ENCODE measurements at regions not wholly inside any gene's neighbourhood (a gene's known extent, or its start where the extent isn't known, plus 50 kb on each side); places are given as distances from the start of the nearest gene placed in this dataset.

DNA sequence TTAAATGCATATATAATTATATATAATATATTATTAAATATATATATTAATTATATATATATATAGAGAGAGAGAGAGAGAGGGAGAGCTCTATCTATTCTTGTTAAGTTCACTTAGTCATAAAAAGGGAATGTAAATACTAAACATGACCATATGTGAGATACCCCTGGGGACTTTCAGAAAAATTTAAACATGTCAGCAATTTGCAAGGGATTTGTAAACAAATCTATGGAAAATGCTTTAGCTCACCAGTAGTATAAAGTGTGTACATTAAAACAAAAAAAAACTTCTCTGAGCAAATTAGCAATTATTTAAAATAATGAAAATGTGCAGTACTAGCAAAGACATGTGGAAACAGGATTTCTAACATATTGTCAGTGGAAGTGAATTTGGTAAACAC is 1755.5 kb downstream of the PCDH19 start:
- TF ChIP-seq, protein P1, sequence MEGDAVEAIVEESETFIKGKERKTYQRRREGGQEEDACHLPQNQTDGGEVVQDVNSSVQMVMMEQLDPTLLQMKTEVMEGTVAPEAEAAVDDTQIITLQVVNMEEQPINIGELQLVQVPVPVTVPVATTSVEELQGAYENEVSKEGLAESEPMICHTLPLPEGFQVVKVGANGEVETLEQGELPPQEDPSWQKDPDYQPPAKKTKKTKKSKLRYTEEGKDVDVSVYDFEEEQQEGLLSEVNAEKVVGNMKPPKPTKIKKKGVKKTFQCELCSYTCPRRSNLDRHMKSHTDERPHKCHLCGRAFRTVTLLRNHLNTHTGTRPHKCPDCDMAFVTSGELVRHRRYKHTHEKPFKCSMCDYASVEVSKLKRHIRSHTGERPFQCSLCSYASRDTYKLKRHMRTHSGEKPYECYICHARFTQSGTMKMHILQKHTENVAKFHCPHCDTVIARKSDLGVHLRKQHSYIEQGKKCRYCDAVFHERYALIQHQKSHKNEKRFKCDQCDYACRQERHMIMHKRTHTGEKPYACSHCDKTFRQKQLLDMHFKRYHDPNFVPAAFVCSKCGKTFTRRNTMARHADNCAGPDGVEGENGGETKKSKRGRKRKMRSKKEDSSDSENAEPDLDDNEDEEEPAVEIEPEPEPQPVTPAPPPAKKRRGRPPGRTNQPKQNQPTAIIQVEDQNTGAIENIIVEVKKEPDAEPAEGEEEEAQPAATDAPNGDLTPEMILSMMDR (IDR thresholded peaks at IDR 0.05): no peak
- TF ChIP-seq SIN3A (IDR thresholded peaks at IDR 0.05; ENCODE audit: borderline replicate concordance, insufficient read depth, low read depth, low read length): no peak
